OCI-LY7 (cell line): ENCODE measurements at regions not wholly inside any gene's neighbourhood (a gene's known extent, or its start where the extent isn't known, plus 50 kb on each side); places are given as distances from the start of the nearest gene placed in this dataset.

ENCODE experiments used
- BruUV-seq: library from RNA; stranded (reverse); fragments of 400-500 nt; replicated peaks from 2 replicates; lab custom pipeline; 2021; lab: Mats Ljungman, UMichigan
- CTCF ChIA-PET: fragments of 300-600 bp; sonication (Branson Sonifier 250); formaldehyde crosslinking; loops from one replicate; lab custom pipeline; 2022; ENCODE audit warnings: antibody characterized with exemption; ENCODE audit not compliant: unreplicated experiment; lab: Charles Lee
- POLR2A ChIA-PET: fragments of 300-600 bp; sonication (Branson Sonifier 250); formaldehyde crosslinking; loops from one replicate; lab custom pipeline; 2022; ENCODE audit warnings: antibody characterized with exemption; lab: Charles Lee
- DNase-seq: peaks from one replicate; pipeline ENCODE4 v3.0.0-alpha.2; 2015; ENCODE audit warnings: low spot score
- H2AFZ ChIP-seq: fragments of 200-600 bp; sonication (generic), shearing (Covaris generic); 2 replicates; pipeline ENCODE4 v1.6.1; 2014; ENCODE audit warnings: mild to moderate bottlenecking, antibody characterized with exemption, low read length, moderate library complexity
- H3K27ac ChIP-seq: fragments of 200-600 bp; sonication (generic); 2 replicates; pipeline ENCODE4 v1.5.1; 2014; ENCODE audit warnings: mixed run types, low read depth, mild to moderate bottlenecking, moderate library complexity, low read length, inconsistent platforms; ENCODE audit not compliant: poor library complexity, severe bottlenecking
- H3K36me3 ChIP-seq: fragments of 200-600 bp; sonication (generic); 2 replicates; pipeline ENCODE4 v1.6.1; 2014; ENCODE audit warnings: mild to moderate bottlenecking, antibody characterized with exemption, low read length, moderate library complexity, mixed read lengths; ENCODE audit not compliant: insufficient read depth
- H3K4me1 ChIP-seq: fragments of 200-600 bp; sonication (generic); 2 replicates; pipeline ENCODE4 v1.5.1; 2014; ENCODE audit warnings: mild to moderate bottlenecking, low read length; ENCODE audit not compliant: insufficient read depth, poor library complexity, severe bottlenecking
- H3K4me2 ChIP-seq: fragments of 200-600 bp; sonication (generic); 2 replicates; pipeline ENCODE4 v1.6.1; 2014; ENCODE audit warnings: mild to moderate bottlenecking, low read length
- H3K4me3 ChIP-seq: fragments of 200-600 bp; sonication (generic); 2 replicates; pipeline ENCODE4 v1.5.1; 2014; ENCODE audit warnings: mild to moderate bottlenecking, low read depth, low read length; ENCODE audit not compliant: poor library complexity, severe bottlenecking
- H3K79me2 ChIP-seq: fragments of 200-600 bp; sonication (generic); 2 replicates; pipeline ENCODE4 v1.6.1; 2016; ENCODE audit warnings: low read depth, mild to moderate bottlenecking, low read length, moderate library complexity, mixed read lengths; ENCODE audit not compliant: insufficient read depth
- H3K9me2 ChIP-seq: fragments of 200-600 bp; sonication (generic); 2 replicates; pipeline ENCODE4 v1.6.1; 2016; ENCODE audit warnings: mild to moderate bottlenecking, low read length, mixed read lengths; ENCODE audit not compliant: insufficient read depth
- H3K9me3 ChIP-seq: fragments of 200-600 bp; sonication (generic); 2 replicates; pipeline ENCODE4 v1.6.1; 2014; ENCODE audit warnings: mild to moderate bottlenecking, mixed run types, low read length, mixed read lengths
- H4K20me1 ChIP-seq: fragments of 200-600 bp; sonication (generic); 2 replicates; pipeline ENCODE4 v1.6.1; 2014; ENCODE audit warnings: mild to moderate bottlenecking, antibody characterized with exemption, low read length, moderate library complexity, mixed read lengths; ENCODE audit not compliant: insufficient read depth
- CTCF ChIP-seq: fragments of 200-600 bp; sonication (generic); conservative IDR thresholded peaks from 2 replicates; pipeline ENCODE4 v1.5.1; 2014; ENCODE audit warnings: mild to moderate bottlenecking, antibody characterized with exemption, low read length, moderate library complexity, mixed read lengths
- EZH2phosphoT487 ChIP-seq: fragments of 200-600 bp; sonication (generic); IDR thresholded peaks from 2 replicates; pipeline ENCODE4 v1.6.1; 2018; ENCODE audit warnings: low read depth, borderline replicate concordance, mild to moderate bottlenecking, mixed run types, antibody characterized with exemption, low read length, moderate library complexity, mixed read lengths
- intact Hi-C: fragments of 100-400 bp; cut with micrococcal nuclease; formaldehyde crosslinking; loops from one replicate; pipeline ENCODE4 v1.10.0; 2022; ENCODE audit not compliant: unreplicated experiment

- CTCF ChIA-PET = no interaction called here
- POLR2A ChIA-PET = no interaction called here
- no peaks in the 10 kb centered on the region for H3K9me2 ChIP-seq
- H3K4me2 ChIP-seq = no peak overlapping the region
- no peaks in the 10 kb centered on the region for H3K79me2 ChIP-seq
- H4K20me1 ChIP-seq = no peaks in the 10 kb centered on the region
- no TSS peak for BruUV-seq
- H3K4me1 ChIP-seq = no peaks in the 10 kb centered on the region
- no peak for DNase-seq
- no peaks in the 10 kb centered on the region for H3K9me3 ChIP-seq
- no peaks in the 10 kb centered on the region for H3K36me3 ChIP-seq
- TF ChIP-seq CTCF = no peak
- TF ChIP-seq EZH2phosphoT487 = no peak
- no peak overlapping the region for H3K27ac ChIP-seq
- no peak overlapping the region for H2AFZ ChIP-seq
- intact Hi-C loops = no loop called here
- no peak overlapping the region for H3K4me3 ChIP-seq
These were observed 422.4 kb downstream of the DIPK2A start for GRCh38 chr3:144394032-144394431.

GRCh38 chr3:144402430-144402829 lies 430.8 kb downstream of the DIPK2A start:
- ChIA-PET CTCF (no interaction called here), POLR2A (interaction anchor here (0.6 kb wide), 1 partner anchor 314 kb away, joined by 3 read pairs; no protein-coding TSS in a partner anchor)
- intact Hi-C loops = no loop called here
- Histone ChIP-seq H3K27ac (no peak overlapping the region), H3K9me3 (no peaks in the 10 kb centered on the region), H3K36me3 (no peaks in the 10 kb centered on the region), H4K20me1 (no peaks in the 10 kb centered on the region), H3K4me1 (no peaks in the 10 kb centered on the region), H3K9me2 (no peaks in the 10 kb centered on the region), H3K79me2 (no peaks in the 10 kb centered on the region), H3K4me2 (no peak overlapping the region), H2AFZ (no peak overlapping the region), H3K4me3 (no peak overlapping the region)
- no peak for DNase-seq
- no peak for TF ChIP-seq CTCF
- TF ChIP-seq EZH2phosphoT487 = no peak
- BruUV-seq = no TSS peak

GRCh38 chr3:144403040-144403457 lies 431.4 kb downstream of the DIPK2A start:
- Histone ChIP-seq H3K4me1 (no peaks in the 10 kb centered on the region), H3K9me3 (no peaks in the 10 kb centered on the region), H3K4me2 (no peak overlapping the region), H3K4me3 (no peak overlapping the region), H2AFZ (no peak overlapping the region), H3K27ac (no peak overlapping the region), H3K36me3 (no peaks in the 10 kb centered on the region), H3K79me2 (no peaks in the 10 kb centered on the region), H3K9me2 (no peaks in the 10 kb centered on the region), H4K20me1 (no peaks in the 10 kb centered on the region)
- DNase-seq = no peak
- POLR2A ChIA-PET = interaction anchor here (0.6 kb wide), 1 partner anchor 314 kb away, joined by 3 read pairs; no protein-coding TSS in a partner anchor
- CTCF ChIA-PET = no interaction called here
- intact Hi-C loops = no loop called here
- BruUV-seq = no TSS peak
- TF ChIP-seq EZH2phosphoT487 = no peak
- TF ChIP-seq CTCF = no peak
